A549 (cell line): ENCODE measurements at regions not wholly inside any gene's neighbourhood (a gene's known extent, or its start where the extent isn't known, plus 50 kb on each side); places are given as distances from the start of the nearest gene placed in this dataset.

Source experiments
- ATAC-seq, 2 experiments: fragments of 200-7000 bp in 1 of 2; fragments of >200 bp in 1 of 2; cut with Nextera tagmentation in 1 of 2; cut with Tn5 transposase in 1 of 2; 3 replicates each; pipeline versions ENCODE4 v1.8.0 to v1.9.1; 2018 to 2020; ENCODE audit warnings: mild to moderate bottlenecking in 1 of 2, moderate library complexity in 1 of 2
- CTCF ChIA-PET: fragments of 300-600 bp; sonication (Branson Sonifier 250); formaldehyde crosslinking; extraction: SDS; loops from one replicate; lab custom pipeline; 2021; ENCODE audit warnings: antibody characterized with exemption, inconsistent platforms; lab: Yijun Ruan, JAX
- POLR2A ChIA-PET: fragments of 350-600 bp; formaldehyde crosslinking; extraction: SDS; loops from one replicate; lab custom pipeline; 2021; ENCODE audit warnings: antibody characterized with exemption, inconsistent platforms; lab: Yijun Ruan, JAX
- DNase-seq, 2 experiments: peaks; one replicate each; pipeline versions ENCODE4 v3.0.0 to v3.0.0-alpha.2; 2011 to 2016; ENCODE audit warnings: low read depth in 1 of 2, low spot score in 1 of 2
- FAIRE-seq: peaks from 2 replicates; lab custom pipeline; 2011; peaks lifted over from hg19 to GRCh38; lab: Jason Lieb, UNC
- H3K27ac ChIP-seq, 2 experiments: fragments of >200 bp; sonication (Bioruptor Twin); formaldehyde crosslinking; 3 replicates each; pipeline ENCODE4 v1.5.1; 2016 to 2017
- H3K4me1 ChIP-seq: fragments of >200 bp; sonication (Bioruptor Twin); formaldehyde crosslinking; 3 replicates; pipeline ENCODE4 v1.6.1; 2016
- H3K4me2 ChIP-seq: fragments of >200 bp; sonication (Bioruptor Twin); formaldehyde crosslinking; 3 replicates; pipeline ENCODE4 v1.6.1; 2016
- H3K4me3 ChIP-seq: fragments of >200 bp; sonication (Bioruptor Twin); formaldehyde crosslinking; 3 replicates; pipeline ENCODE4 v1.5.1; 2016
- H3K9me3 ChIP-seq: fragments of >200 bp; sonication (Bioruptor Twin); formaldehyde crosslinking; 3 replicates; pipeline ENCODE4 v1.6.1; 2016
- BHLHE40 ChIP-seq: IDR thresholded peaks from 2 replicates; pipeline ENCODE4 v1.6.1; 2012; ENCODE audit warnings: low read depth, low read length, inconsistent platforms
- CBX2 ChIP-seq: fragments of 200-600 bp; sonication (generic); IDR thresholded peaks from 2 replicates; pipeline ENCODE4 v1.6.1; 2016; ENCODE audit warnings: low read depth, mild to moderate bottlenecking, borderline replicate concordance
- CBX8 ChIP-seq: fragments of 200-600 bp; sonication (generic); IDR thresholded peaks from 2 replicates; pipeline ENCODE4 v1.6.1; 2016
- CEBPB ChIP-seq, 2 experiments: fragments of >200 bp in 1 of 2; sonication (Bioruptor Twin) in 1 of 2; formaldehyde crosslinking in 1 of 2; IDR thresholded peaks; 2 replicates each; pipeline ENCODE4 v1.6.1; 2012 to 2016
- E2F6 ChIP-seq: IDR thresholded peaks from 2 replicates; pipeline ENCODE4 v1.6.1; 2012; ENCODE audit warnings: low read depth, borderline replicate concordance
- EHF ChIP-seq: fragments of 250-450 bp; sonication (Bioruptor Pico); IDR thresholded peaks from 2 replicates; pipeline ENCODE4 v1.5.0; 2020; ENCODE audit warnings: mild to moderate bottlenecking
- FOSB ChIP-seq: fragments of 250-450 bp; sonication (Bioruptor Pico); IDR thresholded peaks from 2 replicates; pipeline ENCODE4 v1.5.0; 2020; ENCODE audit warnings: mild to moderate bottlenecking, moderate library complexity
- FOSL2 ChIP-seq, 2 experiments: fragments of 450-650 bp in 1 of 2; fragments of >200 bp in 1 of 2; sonication (Bioruptor Twin) in 1 of 2; formaldehyde crosslinking; IDR thresholded peaks; 2 replicates each; pipeline versions ENCODE4 v1.5.0 to v1.6.1; 2016 to 2020; ENCODE audit warnings: mild to moderate bottlenecking in 1 of 2, moderate library complexity in 1 of 2
- GATA3 ChIP-seq: IDR thresholded peaks from 2 replicates; pipeline ENCODE4 v1.6.1; 2012; ENCODE audit warnings: borderline replicate concordance
- KDM1A ChIP-seq: fragments of 200-600 bp; sonication (generic); IDR thresholded peaks from 2 replicates; pipeline ENCODE4 v1.6.1; 2016; ENCODE audit warnings: low read depth, mild to moderate bottlenecking
- MYC ChIP-seq: IDR thresholded peaks from 2 replicates; pipeline ENCODE4 v1.6.1; 2012; ENCODE audit warnings: mild to moderate bottlenecking, inconsistent platforms, low read length, improper control_type of control experiment, borderline replicate concordance
- NPAS2 ChIP-seq: fragments of 250-450 bp; sonication (Bioruptor Pico); IDR thresholded peaks from 2 replicates; pipeline ENCODE4 v1.8.0; 2022; ENCODE audit warnings: mild to moderate bottlenecking, moderate library complexity, borderline replicate concordance
- NR3C1 ChIP-seq: fragments of >200 bp; sonication (Bioruptor Twin); formaldehyde crosslinking; IDR thresholded peaks from 3 replicates; pipeline ENCODE4 v1.6.1; 2017
- PHF8 ChIP-seq: fragments of 200-600 bp; sonication (generic); IDR thresholded peaks from 2 replicates; pipeline ENCODE4 v1.6.1; 2016; ENCODE audit warnings: low read depth, mild to moderate bottlenecking, antibody characterized with exemption, moderate library complexity, borderline replicate concordance
- POLR2AphosphoS2 ChIP-seq: conservative IDR thresholded peaks from 2 replicates; pipeline ENCODE4 v1.6.1; 2012; ENCODE audit warnings: low read length, improper control_type of control experiment, inconsistent platforms
- RAD21 ChIP-seq, 2 experiments: fragments of >200 bp in 1 of 2; sonication (Bioruptor Twin) in 1 of 2; formaldehyde crosslinking in 1 of 2; IDR thresholded peaks in 1 of 2; conservative IDR thresholded peaks in 1 of 2; 2 replicates in 1 of 2; 3 replicates in 1 of 2; pipeline ENCODE4 v1.6.1; 2012 to 2018; ENCODE audit warnings: inconsistent platforms in 1 of 2
- RCOR1 ChIP-seq: fragments of 150-350 bp; IDR thresholded peaks from 2 replicates; pipeline ENCODE4 v1.6.1; 2014; ENCODE audit warnings: antibody characterized with exemption, low read length, low read depth
- RNF2 ChIP-seq: fragments of 200-600 bp; sonication (generic); IDR thresholded peaks from 2 replicates; pipeline ENCODE4 v1.6.1; 2016; ENCODE audit warnings: low read depth, mild to moderate bottlenecking, antibody characterized with exemption, moderate library complexity, borderline replicate concordance
- SREBF2 ChIP-seq: fragments of 450-650 bp; IDR thresholded peaks from 2 replicates; pipeline ENCODE4 v1.6.1; 2014; ENCODE audit warnings: mild to moderate bottlenecking, moderate library complexity
- TFCP2L1 ChIP-seq: fragments of 250-450 bp; sonication (Bioruptor Pico); IDR thresholded peaks from 2 replicates; pipeline ENCODE4 v1.5.0; 2021; ENCODE audit warnings: mild to moderate bottlenecking
- ZC3H11A ChIP-seq: fragments of 450-650 bp; IDR thresholded peaks from 2 replicates; pipeline ENCODE4 v1.6.1; 2014; ENCODE audit warnings: antibody characterized with exemption, mild to moderate bottlenecking
- ZNF302 ChIP-seq: fragments of 250-450 bp; sonication (Bioruptor Pico); IDR thresholded peaks from 2 replicates; pipeline ENCODE4 v1.9.0; 2021; ENCODE audit warnings: inconsistent platforms, mild to moderate bottlenecking, moderate library complexity
- ZSCAN20 ChIP-seq: fragments of 250-450 bp; sonication (Bioruptor Pico); IDR thresholded peaks from 2 replicates; pipeline ENCODE4 v1.8.0; 2022; ENCODE audit warnings: mild to moderate bottlenecking, moderate library complexity
- WGBS: methylation state at CpG from one replicate; pipeline ENCODE4 v1.1.6; 2017; ENCODE audit errors: missing lambda C conversion rate; 5-methylcytosine and 5-hydroxymethylcytosine counted together
- TF ChIP-seq, protein P1 (sequence below): fragments of >200 bp; sonication (Bioruptor Twin); formaldehyde crosslinking; IDR thresholded peaks from 3 replicates; pipeline ENCODE4 v1.5.1; 2016
- TF ChIP-seq, protein P2 (sequence below): fragments of 150-350 bp; IDR thresholded peaks from 2 replicates; pipeline ENCODE4 v1.6.1; 2014; ENCODE audit warnings: low read depth, mild to moderate bottlenecking, low read length
- TF ChIP-seq, protein P3 (sequence below): fragments of 250-450 bp; sonication (Bioruptor Pico); IDR thresholded peaks from 2 replicates; pipeline ENCODE4 v1.5.0; 2020; ENCODE audit warnings: low read depth, mild to moderate bottlenecking, moderate library complexity

DNA sequence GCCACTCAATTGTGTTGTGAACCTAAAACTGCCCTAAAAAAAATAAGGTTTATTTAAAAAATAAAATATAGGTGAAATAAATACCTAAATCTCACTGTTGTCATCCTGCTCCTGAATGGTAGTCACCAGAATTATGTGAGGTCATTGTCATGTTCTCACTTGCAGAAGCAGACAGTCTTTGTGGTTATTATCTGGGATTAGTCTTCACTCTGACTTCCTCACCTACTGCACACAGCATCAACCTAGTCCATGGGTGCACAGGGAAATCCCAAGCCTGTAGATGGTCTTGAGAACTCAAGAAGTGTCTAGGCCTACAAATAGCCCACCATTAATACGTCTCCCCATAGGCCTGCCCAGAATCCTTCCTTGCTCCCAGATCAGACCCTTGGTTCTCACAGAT is 97.0 kb downstream of the FOXF2 start:
- peaks cover 36% of the 10 kb centered on the region for H3K4me1 ChIP-seq
- no peak overlapping the region for H3K4me3 ChIP-seq
- H3K4me2 ChIP-seq: peak overlapping the region; percentile 70; the same call in 2 of the 3 replicates
- ATAC-seq (no peak), FAIRE-seq (no peak), DNase-seq (no peak)
- no peaks in the 10 kb centered on the region for H3K9me3 ChIP-seq
- no peak for TF ChIP-seq MYC
- TF ChIP-seq TFCP2L1: no peak
- no peak for TF ChIP-seq NPAS2
- no peak for TF ChIP-seq FOSL2 (IDR thresholded peaks at IDR 0.05)
- no peak for TF ChIP-seq FOSL2 (CRISPR knock-in tag; IDR thresholded peaks at IDR 0.05)
- no peak for TF ChIP-seq POLR2AphosphoS2
- TF ChIP-seq ZNF302: no peak
- TF ChIP-seq, protein P1, sequence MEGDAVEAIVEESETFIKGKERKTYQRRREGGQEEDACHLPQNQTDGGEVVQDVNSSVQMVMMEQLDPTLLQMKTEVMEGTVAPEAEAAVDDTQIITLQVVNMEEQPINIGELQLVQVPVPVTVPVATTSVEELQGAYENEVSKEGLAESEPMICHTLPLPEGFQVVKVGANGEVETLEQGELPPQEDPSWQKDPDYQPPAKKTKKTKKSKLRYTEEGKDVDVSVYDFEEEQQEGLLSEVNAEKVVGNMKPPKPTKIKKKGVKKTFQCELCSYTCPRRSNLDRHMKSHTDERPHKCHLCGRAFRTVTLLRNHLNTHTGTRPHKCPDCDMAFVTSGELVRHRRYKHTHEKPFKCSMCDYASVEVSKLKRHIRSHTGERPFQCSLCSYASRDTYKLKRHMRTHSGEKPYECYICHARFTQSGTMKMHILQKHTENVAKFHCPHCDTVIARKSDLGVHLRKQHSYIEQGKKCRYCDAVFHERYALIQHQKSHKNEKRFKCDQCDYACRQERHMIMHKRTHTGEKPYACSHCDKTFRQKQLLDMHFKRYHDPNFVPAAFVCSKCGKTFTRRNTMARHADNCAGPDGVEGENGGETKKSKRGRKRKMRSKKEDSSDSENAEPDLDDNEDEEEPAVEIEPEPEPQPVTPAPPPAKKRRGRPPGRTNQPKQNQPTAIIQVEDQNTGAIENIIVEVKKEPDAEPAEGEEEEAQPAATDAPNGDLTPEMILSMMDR: no peak
- TF ChIP-seq SREBF2: no peak
- TF ChIP-seq NR3C1: no peak
- no peak for TF ChIP-seq EHF (CRISPR knock-in tag)
- no peak for TF ChIP-seq GATA3
- TF ChIP-seq CBX2: no peak
- TF ChIP-seq BHLHE40: no peak
- no peak for TF ChIP-seq CBX8
- TF ChIP-seq, protein P2, sequence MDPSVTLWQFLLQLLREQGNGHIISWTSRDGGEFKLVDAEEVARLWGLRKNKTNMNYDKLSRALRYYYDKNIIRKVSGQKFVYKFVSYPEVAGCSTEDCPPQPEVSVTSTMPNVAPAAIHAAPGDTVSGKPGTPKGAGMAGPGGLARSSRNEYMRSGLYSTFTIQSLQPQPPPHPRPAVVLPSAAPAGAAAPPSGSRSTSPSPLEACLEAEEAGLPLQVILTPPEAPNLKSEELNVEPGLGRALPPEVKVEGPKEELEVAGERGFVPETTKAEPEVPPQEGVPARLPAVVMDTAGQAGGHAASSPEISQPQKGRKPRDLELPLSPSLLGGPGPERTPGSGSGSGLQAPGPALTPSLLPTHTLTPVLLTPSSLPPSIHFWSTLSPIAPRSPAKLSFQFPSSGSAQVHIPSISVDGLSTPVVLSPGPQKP: no peak
- no peak for TF ChIP-seq RAD21 (conservative IDR thresholded peaks at IDR 0.05 in 1 of 2, IDR thresholded peaks at IDR 0.05 in 1 of 2)
- TF ChIP-seq FOSB (CRISPR knock-in tag): no peak
- 91% methylated on average over 1 of the region's 1 CpG for WGBS
- ChIA-PET POLR2A (interaction anchor here (1.2 kb wide), 1 partner anchor 9 kb away, joined by 5 read pairs; no protein-coding TSS in a partner anchor), CTCF (interaction anchor here (1.4 to 2.5 kb wide), 2 partner anchors 9 to 68 kb away, joined by 3 to 9 read pairs; no protein-coding TSS in a partner anchor)
- H3K27ac ChIP-seq: peak overlapping the region; percentile 78 to 89

DNA sequence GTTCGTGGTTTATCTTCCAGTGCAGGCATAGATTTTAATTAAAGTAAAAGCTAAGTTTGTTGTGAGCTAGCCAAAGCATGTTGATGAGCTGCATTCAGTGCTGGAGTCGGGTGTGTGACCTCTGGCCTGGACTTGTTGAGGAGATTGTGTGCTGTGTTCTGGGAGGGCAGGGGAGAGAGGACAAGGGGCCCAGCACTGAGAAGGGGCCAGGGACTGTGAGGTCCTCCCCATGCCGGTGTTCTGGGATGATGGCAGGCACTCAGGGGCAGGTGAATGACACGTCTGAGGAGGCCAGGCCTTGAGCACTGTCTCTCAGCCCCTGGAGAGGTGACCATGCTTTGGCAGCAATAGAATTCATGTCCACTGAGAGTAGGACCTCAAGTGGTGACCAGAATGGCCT is 97.9 kb downstream of the FOXF2 start:
- ChIA-PET CTCF (interaction anchor here (1.4 to 2.5 kb wide), 2 partner anchors 10 to 67 kb away, joined by 3 to 9 read pairs; no protein-coding TSS in a partner anchor), POLR2A (no interaction called here)
- Histone ChIP-seq H3K27ac (peak overlapping the region in 1 of 2 experiments; percentile 89; a peak in 3 of 6 replicates), H3K9me3 (no peaks in the 10 kb centered on the region), H3K4me2 (no peak overlapping the region), H3K4me1 (peaks cover 28% of the 10 kb centered on the region), H3K4me3 (no peak overlapping the region)
- FAIRE-seq (no peak), DNase-seq (no peak), ATAC-seq (no peak)
- TF ChIP-seq ZSCAN20 (CRISPR knock-in tag) (no peak), POLR2AphosphoS2 (no peak), KDM1A (no peak), CEBPB (IDR thresholded peaks at IDR 0.05) (no peak), RNF2 (no peak), PHF8 (no peak), NPAS2 (no peak), ZC3H11A (no peak), E2F6 (no peak), RCOR1 (no peak)
- TF ChIP-seq, protein P3, sequence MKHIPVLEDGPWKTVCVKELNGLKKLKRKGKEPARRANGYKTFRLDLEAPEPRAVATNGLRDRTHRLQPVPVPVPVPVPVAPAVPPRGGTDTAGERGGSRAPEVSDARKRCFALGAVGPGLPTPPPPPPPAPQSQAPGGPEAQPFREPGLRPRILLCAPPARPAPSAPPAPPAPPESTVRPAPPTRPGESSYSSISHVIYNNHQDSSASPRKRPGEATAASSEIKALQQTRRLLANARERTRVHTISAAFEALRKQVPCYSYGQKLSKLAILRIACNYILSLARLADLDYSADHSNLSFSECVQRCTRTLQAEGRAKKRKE (CRISPR knock-in tag): no peak
- WGBS: 89% methylated on average over 4 of the region's 4 CpGs
